ENCODE measurements at regions not wholly inside any gene's neighbourhood (a gene's known extent, or its start where the extent isn't known, plus 50 kb on each side); places are given as distances from the start of the nearest gene placed in this dataset.

- TF ChIP-seq, protein P1, sequence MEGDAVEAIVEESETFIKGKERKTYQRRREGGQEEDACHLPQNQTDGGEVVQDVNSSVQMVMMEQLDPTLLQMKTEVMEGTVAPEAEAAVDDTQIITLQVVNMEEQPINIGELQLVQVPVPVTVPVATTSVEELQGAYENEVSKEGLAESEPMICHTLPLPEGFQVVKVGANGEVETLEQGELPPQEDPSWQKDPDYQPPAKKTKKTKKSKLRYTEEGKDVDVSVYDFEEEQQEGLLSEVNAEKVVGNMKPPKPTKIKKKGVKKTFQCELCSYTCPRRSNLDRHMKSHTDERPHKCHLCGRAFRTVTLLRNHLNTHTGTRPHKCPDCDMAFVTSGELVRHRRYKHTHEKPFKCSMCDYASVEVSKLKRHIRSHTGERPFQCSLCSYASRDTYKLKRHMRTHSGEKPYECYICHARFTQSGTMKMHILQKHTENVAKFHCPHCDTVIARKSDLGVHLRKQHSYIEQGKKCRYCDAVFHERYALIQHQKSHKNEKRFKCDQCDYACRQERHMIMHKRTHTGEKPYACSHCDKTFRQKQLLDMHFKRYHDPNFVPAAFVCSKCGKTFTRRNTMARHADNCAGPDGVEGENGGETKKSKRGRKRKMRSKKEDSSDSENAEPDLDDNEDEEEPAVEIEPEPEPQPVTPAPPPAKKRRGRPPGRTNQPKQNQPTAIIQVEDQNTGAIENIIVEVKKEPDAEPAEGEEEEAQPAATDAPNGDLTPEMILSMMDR (conservative IDR thresholded peaks at IDR 0.05), result no peak
- TF ChIP-seq ZFX (IDR thresholded peaks at IDR 0.05), result no peak
These were observed 527.7 kb upstream of the TGFBR2 start for GRCh38 chr3:30078736-30079135.
